ENCODE measurements at regions not wholly inside any gene's neighbourhood (a gene's known extent, or its start where the extent isn't known, plus 50 kb on each side); places are given as distances from the start of the nearest gene placed in this dataset.

DNA sequence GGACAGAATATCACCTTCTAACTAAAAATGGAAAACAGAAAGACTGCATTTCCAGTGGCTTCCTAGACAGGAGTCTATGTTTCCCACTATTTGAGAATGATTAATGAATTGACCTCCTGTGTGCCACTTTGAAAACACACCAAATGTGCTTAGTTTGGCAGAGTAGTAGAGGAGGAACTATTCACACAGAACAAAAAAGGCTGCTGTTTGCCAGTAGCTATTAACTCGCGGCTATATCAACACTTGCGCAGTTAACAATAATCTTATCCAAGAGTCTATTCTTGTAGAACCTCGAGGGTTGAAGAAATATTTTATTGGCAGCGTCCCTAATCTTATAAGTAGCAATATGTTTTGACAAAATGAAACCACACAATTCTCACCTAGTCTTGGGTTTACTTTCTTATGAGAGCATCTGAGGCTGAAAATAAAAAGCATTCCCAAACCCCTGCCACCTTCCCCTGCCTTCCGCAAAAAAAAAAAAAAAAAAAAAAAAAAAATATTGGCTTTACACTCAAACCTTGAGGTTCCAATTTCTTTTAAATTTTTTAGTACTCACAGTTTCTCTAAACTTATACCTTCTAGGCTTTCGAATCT lies 127.3 kb upstream of the FLRT2 start:
- TF ChIP-seq, protein P1, sequence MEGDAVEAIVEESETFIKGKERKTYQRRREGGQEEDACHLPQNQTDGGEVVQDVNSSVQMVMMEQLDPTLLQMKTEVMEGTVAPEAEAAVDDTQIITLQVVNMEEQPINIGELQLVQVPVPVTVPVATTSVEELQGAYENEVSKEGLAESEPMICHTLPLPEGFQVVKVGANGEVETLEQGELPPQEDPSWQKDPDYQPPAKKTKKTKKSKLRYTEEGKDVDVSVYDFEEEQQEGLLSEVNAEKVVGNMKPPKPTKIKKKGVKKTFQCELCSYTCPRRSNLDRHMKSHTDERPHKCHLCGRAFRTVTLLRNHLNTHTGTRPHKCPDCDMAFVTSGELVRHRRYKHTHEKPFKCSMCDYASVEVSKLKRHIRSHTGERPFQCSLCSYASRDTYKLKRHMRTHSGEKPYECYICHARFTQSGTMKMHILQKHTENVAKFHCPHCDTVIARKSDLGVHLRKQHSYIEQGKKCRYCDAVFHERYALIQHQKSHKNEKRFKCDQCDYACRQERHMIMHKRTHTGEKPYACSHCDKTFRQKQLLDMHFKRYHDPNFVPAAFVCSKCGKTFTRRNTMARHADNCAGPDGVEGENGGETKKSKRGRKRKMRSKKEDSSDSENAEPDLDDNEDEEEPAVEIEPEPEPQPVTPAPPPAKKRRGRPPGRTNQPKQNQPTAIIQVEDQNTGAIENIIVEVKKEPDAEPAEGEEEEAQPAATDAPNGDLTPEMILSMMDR (IDR thresholded peaks at IDR 0.05): no peak
- no peak for TF ChIP-seq ZFX (IDR thresholded peaks at IDR 0.05; ENCODE audit: borderline replicate concordance)

All from 22Rv1 (cell line).